TTC549 (cell line): ENCODE measurements at regions not wholly inside any gene's neighbourhood (a gene's known extent, or its start where the extent isn't known, plus 50 kb on each side); places are given as distances from the start of the nearest gene placed in this dataset.
"Not testable (repeated sequence)": the region's sequence is repeated elsewhere in the genome, so short reads cannot be mapped to it uniquely, and the experiment has no call there.

Experiments used
- FAIRE-seq: peaks from 2 replicates; lab custom pipeline; 2012; peaks lifted over from hg19 to GRCh38; lab: Jason Lieb, UNC

- no peak for FAIRE-seq
Observed at GRCh38 chr10:25808372-25808771, 125.7 kb upstream of the MYO3A start.

DNA sequence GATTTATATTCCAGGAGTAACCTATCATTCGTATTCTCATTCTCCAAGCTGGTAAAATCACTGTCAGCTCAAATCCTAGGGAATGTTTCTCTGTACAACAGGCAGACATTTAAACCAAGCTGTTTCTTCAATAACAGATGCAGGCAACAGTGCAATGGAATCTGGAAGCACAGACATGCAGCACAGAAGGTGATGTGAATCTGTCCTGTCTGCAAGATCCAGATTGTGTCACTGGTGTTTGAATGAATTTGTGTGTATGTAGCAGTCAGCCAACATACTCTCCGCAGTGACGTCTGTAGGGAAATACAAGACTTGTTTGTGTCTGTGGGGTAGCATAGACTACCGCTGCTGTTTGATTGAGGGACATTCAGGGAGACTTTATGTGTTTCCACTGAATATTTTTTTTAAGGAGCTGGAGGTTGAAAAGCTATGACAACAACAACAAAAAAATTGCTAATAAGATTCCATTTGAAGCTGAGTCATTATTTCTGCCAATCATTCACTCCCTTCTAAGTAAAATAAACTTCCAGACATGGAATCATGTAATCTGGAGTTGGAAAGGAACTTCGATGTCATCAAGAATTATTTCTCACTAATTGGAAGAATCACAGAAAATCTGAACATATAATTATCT lies 122.9 kb upstream of the MYO3A start:
- no peak for FAIRE-seq

GRCh38 chr10:25813511-25813910 lies 120.5 kb upstream of the MYO3A start:
- no peak for FAIRE-seq

GRCh38 chr10:25815236-25815635 lies 118.8 kb upstream of the MYO3A start:
- no peak for FAIRE-seq

- no peak for FAIRE-seq
Observed at GRCh38 chr10:25815999-25816768, 117.8 kb upstream of the MYO3A start.

- no peak for FAIRE-seq
Observed at GRCh38 chr10:25817200-25817599, 116.8 kb upstream of the MYO3A start.

DNA sequence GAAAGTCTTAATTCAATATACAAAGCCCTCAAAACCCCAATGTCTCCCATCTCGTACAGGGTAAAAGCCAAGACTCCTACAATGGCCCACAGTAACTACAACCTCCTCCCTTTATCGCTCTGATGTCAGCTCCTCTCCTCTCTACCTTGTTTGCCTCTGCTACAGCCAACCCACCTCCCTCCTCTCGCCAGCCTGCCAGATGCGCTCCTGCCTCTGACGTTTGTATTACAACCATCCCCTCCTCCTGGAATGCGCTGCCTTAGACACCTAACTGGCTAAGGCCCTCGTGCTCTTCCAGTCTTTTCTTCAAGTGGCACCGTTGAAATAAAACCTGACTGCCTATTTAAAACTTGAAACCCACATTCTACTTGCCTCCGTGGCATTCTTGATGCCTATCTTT lies 115.3 kb upstream of the MYO3A start:
- no peak for FAIRE-seq

DNA sequence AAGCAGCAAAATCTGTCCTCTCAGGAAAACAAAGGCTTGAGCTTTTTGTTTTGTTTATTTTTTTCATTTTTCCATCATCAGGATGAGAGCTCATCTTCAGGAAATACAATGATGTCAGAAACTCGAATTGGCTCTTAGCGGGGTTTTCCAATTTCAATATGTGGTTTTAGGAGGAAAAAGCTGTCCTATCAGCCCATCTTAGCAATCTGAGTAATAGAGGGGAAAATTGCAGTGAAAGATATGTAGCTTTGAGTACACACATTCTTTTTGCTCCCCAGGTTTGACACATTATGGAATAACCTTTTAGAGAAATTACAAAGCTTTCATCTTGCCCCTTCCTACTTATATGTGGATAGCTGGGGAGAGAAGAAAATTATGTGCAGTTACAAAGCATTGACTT lies 113.6 kb upstream of the MYO3A start:
- no peak for FAIRE-seq

DNA sequence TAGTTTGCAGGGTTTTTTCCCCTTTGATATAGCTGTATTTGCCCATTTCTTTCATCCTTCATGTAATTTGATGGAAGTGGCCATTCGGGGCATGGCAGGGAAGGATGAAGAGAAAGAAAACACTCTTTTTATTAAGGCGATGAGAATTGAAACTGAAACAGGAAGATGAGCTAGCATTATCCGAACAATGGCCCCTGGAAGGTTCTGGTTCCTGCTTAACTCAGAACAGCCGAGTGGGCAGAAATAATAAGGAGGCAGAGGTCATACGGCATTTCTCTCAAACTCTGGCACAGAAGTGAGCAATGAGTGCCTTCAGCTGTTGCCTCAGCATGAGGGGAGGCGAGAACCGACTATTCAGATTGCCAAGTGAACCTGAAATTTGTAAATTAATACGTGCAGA lies 113.2 kb upstream of the MYO3A start:
- no peak for FAIRE-seq

GRCh38 chr10:25824050-25824449 lies 110.0 kb upstream of the MYO3A start:
- no peak for FAIRE-seq

GRCh38 chr10:25828475-25828874 lies 105.6 kb upstream of the MYO3A start:
- no peak for FAIRE-seq

DNA sequence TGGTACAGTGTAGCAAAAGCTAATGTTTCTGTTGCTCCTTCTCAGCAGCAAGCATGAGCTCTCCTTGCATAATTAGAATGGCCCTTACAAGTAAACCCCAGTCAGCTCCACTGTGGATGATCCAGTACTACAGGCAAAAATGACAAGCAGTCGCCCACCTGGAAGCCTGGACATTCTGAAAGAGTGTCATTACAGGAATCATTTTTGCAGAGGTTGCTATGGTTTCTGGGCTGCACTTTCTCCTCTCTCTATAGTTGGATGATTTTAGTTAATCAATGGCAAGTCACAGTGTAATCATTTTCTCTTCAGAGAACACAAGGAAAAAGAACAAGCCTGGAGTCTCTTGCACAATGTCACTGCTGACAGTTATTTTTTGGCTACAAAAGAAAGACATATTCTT lies 102.9 kb upstream of the MYO3A start:
- no peak for FAIRE-seq

GRCh38 chr10:25839683-25840082 lies 94.3 kb upstream of the MYO3A start:
- no peak for FAIRE-seq

DNA sequence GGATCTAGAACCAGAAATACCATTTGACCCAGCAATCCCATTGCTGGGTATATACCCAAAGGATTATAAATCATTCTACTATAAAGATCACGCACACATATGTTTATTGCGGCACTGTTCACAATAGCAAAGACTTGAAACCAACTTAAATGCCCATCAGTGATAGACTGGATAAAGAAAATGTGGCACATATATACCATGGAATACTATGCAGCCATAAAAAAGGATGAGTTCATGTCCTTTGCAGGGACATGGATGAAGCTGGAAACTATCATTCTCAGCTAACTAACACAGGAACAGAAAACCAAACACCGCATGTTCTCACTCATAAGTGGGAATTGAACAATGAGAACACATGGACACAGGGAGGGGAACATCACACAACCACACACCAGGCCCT lies 93.2 kb upstream of the MYO3A start:
- not testable (repeated sequence) for FAIRE-seq

DNA sequence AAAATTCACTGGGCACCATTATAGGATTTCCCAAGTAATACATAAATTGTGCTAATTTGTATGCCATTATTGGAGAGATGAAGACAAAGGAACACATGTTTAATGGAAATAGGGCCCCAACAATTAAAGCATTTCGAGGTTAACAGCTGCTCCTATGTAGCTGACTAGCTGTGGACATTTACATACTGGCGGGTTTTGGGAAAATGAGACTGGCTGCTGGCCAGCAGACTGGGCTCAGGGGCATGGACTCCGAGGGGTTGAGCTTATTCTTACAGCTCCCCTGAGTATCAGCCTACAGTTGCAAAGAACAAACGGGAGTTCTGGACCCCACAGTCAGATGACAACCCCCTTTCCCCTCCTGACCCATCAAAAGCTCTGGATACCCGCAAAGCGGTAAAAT lies 91.9 kb upstream of the MYO3A start:
- FAIRE-seq, result no peak

- no peak for FAIRE-seq
Observed at GRCh38 chr10:25843551-25844170, 90.4 kb upstream of the MYO3A start.

GRCh38 chr10:25844716-25845115 lies 89.3 kb upstream of the MYO3A start:
- not testable (repeated sequence) for FAIRE-seq

DNA sequence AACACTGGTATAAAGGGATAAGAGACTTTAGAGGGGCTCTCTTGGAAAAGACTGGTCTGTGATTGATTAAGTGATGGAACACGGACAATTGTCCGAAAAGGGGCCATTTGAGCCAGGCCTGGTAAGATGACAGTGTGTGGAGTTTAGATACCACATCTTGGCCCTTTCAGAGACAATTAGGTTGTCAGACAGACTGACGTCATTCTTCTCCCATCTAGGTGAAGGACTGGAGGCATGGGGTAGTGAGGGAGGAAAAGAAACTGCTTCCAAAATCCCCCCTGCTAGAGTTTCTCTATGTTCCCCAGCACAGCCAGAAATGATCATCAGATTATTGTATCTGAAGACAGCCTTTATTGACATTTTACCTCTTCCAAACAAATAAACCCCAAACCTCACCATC lies 84.8 kb upstream of the MYO3A start:
- no peak for FAIRE-seq

GRCh38 chr10:25849988-25850387 lies 84.0 kb upstream of the MYO3A start:
- FAIRE-seq, result no peak

- FAIRE-seq, result no peak
Observed at GRCh38 chr10:25851548-25851947, 82.5 kb upstream of the MYO3A start.

- FAIRE-seq, result no peak
Observed at GRCh38 chr10:25852364-25852941, 81.6 kb upstream of the MYO3A start.

GRCh38 chr10:25858076-25858475 lies 76.0 kb upstream of the MYO3A start:
- no peak for FAIRE-seq

DNA sequence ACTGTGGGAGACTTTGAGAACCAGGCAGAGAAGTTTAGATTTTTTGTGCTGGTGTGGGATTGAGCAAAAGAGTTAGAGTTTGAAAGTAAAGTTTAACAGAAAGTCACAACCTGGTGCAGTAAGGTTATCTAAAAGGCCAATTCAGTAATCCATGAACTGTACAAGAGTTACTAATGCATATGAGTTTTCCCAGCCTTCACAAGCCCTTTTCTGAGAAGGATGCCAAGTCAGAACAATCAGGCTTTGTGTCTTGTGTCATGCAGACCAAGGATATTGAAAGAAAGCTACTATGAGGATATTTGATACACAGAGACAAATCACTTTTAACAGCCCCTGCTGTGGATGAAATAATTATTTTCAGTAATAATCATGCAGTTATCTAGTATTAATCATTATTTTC lies 68.8 kb upstream of the MYO3A start:
- FAIRE-seq, result no peak
